Fibroblast of lung (primary cell): ENCODE measurements at regions not wholly inside any gene's neighbourhood (a gene's known extent, or its start where the extent isn't known, plus 50 kb on each side); places are given as distances from the start of the nearest gene placed in this dataset.

Experiments used
- DNase-seq, 2 donors: peaks; one replicate each; pipeline versions ENCODE4 v3.0.0 to v3.0.0-alpha.2; 2010; ENCODE audit warnings: low read depth in 2 of 2
- H2AFZ ChIP-seq: 2 replicates; pipeline ENCODE4 v1.5.1; 2012; ENCODE audit warnings: low read length, control low read depth, inconsistent platforms
- H3K27ac ChIP-seq: 2 replicates; pipeline ENCODE4 v1.5.1; 2011; ENCODE audit warnings: low read length, control low read depth; ENCODE audit not compliant: insufficient read depth
- H3K27me3 ChIP-seq: 2 replicates; pipeline ENCODE4 v1.5.1; 2011; ENCODE audit warnings: mild to moderate bottlenecking, low read length; ENCODE audit not compliant: control insufficient read depth, insufficient read depth
- H3K36me3 ChIP-seq: 2 replicates; pipeline ENCODE4 v1.5.1; 2011; ENCODE audit warnings: low read length; ENCODE audit not compliant: control insufficient read depth, insufficient read depth
- H3K4me1 ChIP-seq: 2 replicates; pipeline ENCODE4 v1.5.1; 2011; ENCODE audit warnings: low read length; ENCODE audit not compliant: control insufficient read depth, insufficient read depth; ENCODE audit errors: extremely low read depth
- H3K4me2 ChIP-seq: 2 replicates; pipeline ENCODE4 v1.5.1; 2011; ENCODE audit warnings: low read length, control low read depth; ENCODE audit not compliant: insufficient read depth; ENCODE audit errors: extremely low read depth
- H3K4me3 ChIP-seq, 4 experiments: fragments of 200-600 bp in 1 of 4; sonication (generic) in 1 of 4; replicated peaks in 1 of 4; 2 replicates each; pipeline ENCODE4 v1.5.1; 2011 to 2016; ENCODE audit warnings: low read length in 4 of 4, low read depth in 3 of 4, mild to moderate bottlenecking in 3 of 4, control low read depth in 2 of 4, inconsistent platforms in 1 of 4, mixed read lengths in 1 of 4; ENCODE audit not compliant: insufficient read depth in 1 of 4; ENCODE audit errors: control extremely low read depth in 1 of 4
- H3K79me2 ChIP-seq: 2 replicates; pipeline ENCODE4 v1.5.1; 2012; ENCODE audit warnings: mild to moderate bottlenecking, low read length, inconsistent platforms; ENCODE audit not compliant: control insufficient read depth, insufficient read depth
- H3K9ac ChIP-seq: 2 replicates; pipeline ENCODE4 v1.5.1; 2011; ENCODE audit warnings: mild to moderate bottlenecking, low read length, control low read depth; ENCODE audit not compliant: insufficient read depth
- H3K9me3 ChIP-seq: 2 replicates; pipeline ENCODE4 v1.5.1; 2012; ENCODE audit warnings: low read depth, low read length; ENCODE audit not compliant: control insufficient read depth, insufficient read depth
- H4K20me1 ChIP-seq: 2 replicates; pipeline ENCODE4 v1.5.1; 2011; ENCODE audit warnings: low read length; ENCODE audit not compliant: control insufficient read depth, insufficient read depth; ENCODE audit errors: extremely low read depth
- CTCF ChIP-seq, 2 donors: IDR thresholded peaks in 1 of 2; conservative IDR thresholded peaks in 1 of 2; 1 replicate in 1 of 2; 2 replicates in 1 of 2; pipeline ENCODE4 v1.5.1; 2011 to 2012; ENCODE audit warnings: low read length in 2 of 2, control low read depth in 1 of 2, inconsistent platforms in 1 of 2, low read depth in 1 of 2, mild to moderate bottlenecking in 1 of 2
- EZH2 ChIP-seq: IDR thresholded peaks from 2 replicates; pipeline ENCODE4 v1.5.1; 2012; ENCODE audit warnings: low read length, control low read depth, mild to moderate bottlenecking; ENCODE audit errors: missing control alignments

GRCh38 chr11:109291553-109291952 is 130.4 kb upstream of the C11orf87 start:
- Histone ChIP-seq H2AFZ (no peak overlapping the region), H3K27me3 (no peaks in the 10 kb centered on the region), H3K4me3 (no peak overlapping the region), H3K9ac (no peak overlapping the region), H3K27ac (no peak overlapping the region), H4K20me1 (no peaks in the 10 kb centered on the region), H3K4me1 (no peaks in the 10 kb centered on the region), H3K9me3 (no peaks in the 10 kb centered on the region), H3K4me2 (no peak overlapping the region), H3K79me2 (no peaks in the 10 kb centered on the region), H3K36me3 (no peaks in the 10 kb centered on the region)
- DNase-seq, result no peak
- no peak for TF ChIP-seq CTCF (conservative IDR thresholded peaks at IDR 0.05 in 1 of 2, IDR thresholded peaks at IDR 0.05 in 1 of 2; ENCODE audit: low read depth in 1 of 2, low read length in 2 of 2)
- TF ChIP-seq EZH2, result no peak

DNA sequence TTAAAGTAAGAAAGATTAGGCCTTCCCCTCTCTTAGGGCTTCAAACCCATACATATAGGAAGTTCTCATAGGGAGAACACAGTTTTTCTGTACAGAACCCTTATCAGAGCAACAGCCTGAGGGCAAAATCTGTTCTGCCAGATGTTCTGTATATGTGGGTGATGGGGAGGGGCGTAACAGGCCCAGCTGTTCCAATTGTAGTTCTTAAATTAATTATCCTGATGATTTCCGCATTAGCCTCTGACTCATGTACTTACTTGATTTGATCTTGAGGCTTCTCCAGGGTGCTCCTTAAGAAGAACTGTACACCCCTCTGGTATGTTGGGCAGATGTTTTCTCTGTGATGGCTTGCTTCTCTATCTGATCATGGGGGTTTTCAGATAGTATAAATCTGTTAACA is 123.1 kb upstream of the C11orf87 start:
- H2AFZ ChIP-seq, result no peak overlapping the region
- no peaks in the 10 kb centered on the region for H3K36me3 ChIP-seq
- no peaks in the 10 kb centered on the region for H3K9me3 ChIP-seq
- H3K79me2 ChIP-seq, result no peaks in the 10 kb centered on the region
- no peak overlapping the region for H3K4me3 ChIP-seq
- H3K4me2 ChIP-seq, result no peak overlapping the region
- H3K4me1 ChIP-seq, result no peaks in the 10 kb centered on the region
- H3K9ac ChIP-seq, result no peak overlapping the region
- H3K27me3 ChIP-seq, result no peaks in the 10 kb centered on the region
- no peak overlapping the region for H3K27ac ChIP-seq
- TF ChIP-seq EZH2, result no peak
- TF ChIP-seq CTCF (conservative IDR thresholded peaks at IDR 0.05 in 1 of 2, IDR thresholded peaks at IDR 0.05 in 1 of 2; ENCODE audit: low read depth in 1 of 2, low read length in 2 of 2), result no peak
- H4K20me1 ChIP-seq, result no peaks in the 10 kb centered on the region
- DNase-seq, result peak in 1 of 2 donors; percentile 13

- Histone ChIP-seq H3K27me3 (no peaks in the 10 kb centered on the region), H3K79me2 (no peaks in the 10 kb centered on the region), H3K4me2 (no peak overlapping the region), H3K9me3 (no peaks in the 10 kb centered on the region), H3K27ac (no peak overlapping the region), H2AFZ (no peak overlapping the region), H3K9ac (no peak overlapping the region), H3K4me1 (no peaks in the 10 kb centered on the region), H4K20me1 (no peaks in the 10 kb centered on the region), H3K4me3 (no peak overlapping the region), H3K36me3 (no peaks in the 10 kb centered on the region)
- TF ChIP-seq EZH2 (no peak), CTCF (conservative IDR thresholded peaks at IDR 0.05 in 1 of 2, IDR thresholded peaks at IDR 0.05 in 1 of 2; ENCODE audit: low read depth in 1 of 2, low read length in 2 of 2) (no peak)
- no peak for DNase-seq
Observed at GRCh38 chr11:109300211-109300610, 121.8 kb upstream of the C11orf87 start.
